ENCODE measurements at regions not wholly inside any gene's neighbourhood (a gene's known extent, or its start where the extent isn't known, plus 50 kb on each side); places are given as distances from the start of the nearest gene placed in this dataset.

GRCh38 chr12:118501489-118501888 is 125.1 kb downstream of the SUDS3 start:
- TF ChIP-seq CTCF (IDR thresholded peaks at IDR 0.05 in 8 of 11, conservative IDR thresholded peaks at IDR 0.05 in 3 of 11) (no peak), POLR2AphosphoS5 (IDR thresholded peaks at IDR 0.05) (no peak)

Measured in spleen (tissue), 7 donors.